GM18508 (cell line): ENCODE measurements at regions not wholly inside any gene's neighbourhood (a gene's known extent, or its start where the extent isn't known, plus 50 kb on each side); places are given as distances from the start of the nearest gene placed in this dataset.

Experiments
- ATAC-seq: cut with Tn5 transposase; IDR thresholded peaks from one replicate; pipeline ENCODE4 v1.9.1; 2021; ENCODE audit warnings: moderate number of reproducible peaks; ENCODE audit not compliant: insufficient read depth, unreplicated experiment

GRCh38 chr9:95822583-95823431 is 52.7 kb upstream of the ERCC6L2 start:
- peak; percentile 79 for ATAC-seq

- no peak for ATAC-seq
Observed at GRCh38 chr9:95822015-95822414, 53.5 kb upstream of the ERCC6L2 start.

DNA sequence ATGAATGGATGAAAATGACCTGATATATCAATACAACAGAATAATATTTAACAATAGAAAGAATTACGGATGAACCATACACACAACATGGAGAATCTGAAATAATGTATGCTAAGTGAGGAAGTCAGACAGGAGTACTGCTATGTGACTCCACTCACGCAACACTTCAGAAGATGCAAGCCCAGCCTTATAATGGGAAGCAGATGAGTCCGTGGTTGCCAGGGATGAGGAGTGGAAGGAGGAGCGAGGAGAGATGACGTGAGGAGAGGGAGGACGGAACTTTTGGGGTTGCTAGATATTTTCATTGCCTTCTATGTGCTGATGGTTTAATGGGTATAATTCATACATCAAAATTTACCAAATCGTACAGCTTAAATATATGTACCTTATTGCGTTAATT is 55.4 kb upstream of the ERCC6L2 start:
- no peak for ATAC-seq

DNA sequence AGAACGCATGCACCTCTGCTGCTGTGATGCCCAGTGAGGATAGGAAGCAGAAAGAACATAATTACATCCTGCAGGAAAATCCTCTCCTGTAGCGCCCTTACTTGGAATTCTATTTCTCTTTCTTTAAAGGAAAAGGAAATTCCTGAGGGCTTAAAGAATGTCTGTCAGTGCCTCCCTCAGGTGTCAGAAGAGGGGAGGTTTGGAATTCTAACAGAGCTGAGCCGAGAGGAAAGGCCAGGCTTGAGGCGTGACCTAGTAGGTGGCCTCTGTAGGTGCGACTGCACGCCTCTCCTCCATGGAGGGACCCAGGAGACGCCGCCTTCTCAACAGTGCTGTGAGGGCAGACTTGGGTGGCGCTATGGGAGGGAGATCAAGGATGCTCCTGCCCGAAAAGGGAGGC is 55.9 kb upstream of the ERCC6L2 start:
- ATAC-seq = no peak

- ATAC-seq = no peak
Observed at GRCh38 chr9:95817205-95817604, 58.3 kb upstream of the ERCC6L2 start.

DNA sequence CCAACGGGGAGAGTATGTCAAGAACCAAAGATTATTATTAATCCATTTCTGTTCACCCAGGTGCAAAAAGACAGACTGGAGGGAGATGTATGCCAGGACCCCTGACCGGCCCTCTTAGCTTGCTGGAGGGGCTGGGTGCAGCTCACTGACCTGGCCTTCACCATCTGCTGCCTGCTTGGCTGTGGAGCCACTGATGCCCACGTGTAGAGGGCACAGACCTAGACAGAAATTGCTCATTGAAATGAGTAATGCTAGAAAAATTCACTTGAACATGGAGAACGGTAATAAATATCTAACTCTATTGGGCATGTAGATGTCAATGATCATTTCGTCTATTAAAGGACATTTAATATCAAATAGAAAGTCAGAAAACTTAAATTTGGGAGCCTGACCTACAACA is 58.8 kb upstream of the ERCC6L2 start:
- no peak for ATAC-seq

DNA sequence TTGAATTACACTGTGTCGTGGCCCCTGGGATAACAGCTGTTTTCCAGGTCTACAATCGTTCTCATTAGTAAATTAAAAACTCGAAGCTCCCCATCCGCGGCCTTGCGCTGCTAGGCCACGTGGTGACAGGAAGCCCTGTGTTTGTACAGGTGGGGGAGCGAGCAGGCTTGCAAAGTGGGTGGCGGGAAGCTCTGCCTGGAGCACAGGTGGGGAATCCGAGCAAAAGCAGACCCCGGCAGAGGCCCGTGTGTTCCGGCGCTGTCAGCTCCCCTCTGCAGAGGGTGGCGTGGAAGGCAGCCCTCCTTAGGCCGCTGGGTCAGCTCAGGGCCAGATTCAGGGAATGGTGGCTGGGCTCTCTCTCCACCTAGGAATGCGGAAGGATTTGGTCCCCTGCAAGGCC is 59.5 kb upstream of the ERCC6L2 start:
- ATAC-seq = no peak

DNA sequence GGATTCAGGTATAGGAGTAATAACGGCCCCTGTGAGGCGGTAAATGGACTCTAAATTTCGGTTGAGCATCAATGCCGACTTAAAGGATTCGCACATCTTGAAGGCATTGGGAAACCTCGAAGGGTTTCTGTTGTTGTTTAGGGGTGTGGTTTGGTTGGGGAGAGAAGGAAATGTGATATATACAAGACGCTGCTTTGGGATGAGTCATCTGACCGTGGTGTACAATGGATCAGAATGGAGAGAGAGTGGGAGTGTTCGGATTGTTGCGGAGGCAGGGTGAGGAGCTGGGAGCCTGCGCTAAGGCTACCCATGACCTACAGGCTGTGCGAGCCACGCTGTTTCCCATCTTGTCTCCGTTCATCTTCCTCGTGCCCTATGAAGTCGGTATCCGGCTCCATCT is 60.4 kb upstream of the ERCC6L2 start:
- ATAC-seq = no peak

DNA sequence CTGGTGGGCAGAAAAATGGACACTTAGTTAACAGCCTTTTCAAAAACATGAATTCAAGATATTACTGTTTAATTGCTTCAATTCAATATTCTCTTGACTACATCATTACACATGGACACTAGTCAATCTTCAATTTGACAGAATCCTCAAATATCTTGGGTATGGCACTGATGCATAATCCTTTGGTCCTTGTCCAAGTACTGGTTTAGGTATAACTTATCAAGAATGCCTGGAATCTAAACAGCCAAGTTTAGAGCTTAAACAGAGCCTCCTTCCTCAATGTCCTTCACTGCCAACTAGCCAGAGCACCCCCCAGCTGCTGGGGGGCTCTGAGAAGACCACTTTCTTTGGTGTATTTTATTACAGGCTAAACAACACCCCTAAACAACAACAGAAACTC is 61.6 kb upstream of the ERCC6L2 start:
- ATAC-seq = no peak

GRCh38 chr9:95810814-95811213 is 64.7 kb upstream of the ERCC6L2 start:
- ATAC-seq = no peak

DNA sequence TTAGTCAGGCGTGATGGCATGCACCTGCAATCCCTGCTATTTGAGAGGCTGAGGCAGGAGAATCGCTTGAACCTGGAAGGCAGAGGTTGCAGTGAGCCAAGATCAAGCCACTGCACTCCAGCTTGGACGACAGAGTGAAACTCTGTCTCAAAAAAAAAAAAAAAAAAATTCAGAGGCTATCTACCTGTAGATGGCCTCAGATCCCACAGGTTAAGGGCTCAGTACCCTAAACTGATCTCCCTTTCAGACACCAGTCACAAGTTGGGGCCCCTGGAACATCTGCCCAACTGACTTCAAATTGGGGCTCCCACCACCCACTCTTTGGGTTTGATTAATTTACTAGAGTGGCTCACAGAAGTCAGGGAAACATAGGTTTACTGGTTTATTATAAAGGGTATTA is 65.4 kb upstream of the ERCC6L2 start:
- no peak for ATAC-seq

DNA sequence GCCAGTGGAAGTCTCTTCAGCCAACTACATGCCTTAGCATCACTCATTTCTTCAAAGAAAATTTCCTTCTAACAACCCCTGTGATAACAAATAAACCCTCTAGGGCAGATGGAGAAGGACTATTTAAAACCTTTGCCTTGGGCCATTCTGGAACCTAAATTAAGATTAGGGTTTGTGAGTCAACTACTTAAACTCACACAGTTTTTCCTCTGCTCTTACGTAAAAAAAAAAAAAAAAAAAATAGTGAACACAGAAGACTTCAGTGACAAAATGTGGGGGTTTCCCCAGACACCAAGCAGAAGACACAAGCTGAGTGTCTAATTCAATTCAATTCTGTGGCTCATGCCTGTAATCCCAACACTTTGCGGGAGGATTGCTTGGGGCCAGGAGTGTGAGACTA is 65.8 kb upstream of the ERCC6L2 start:
- ATAC-seq = no peak

GRCh38 chr9:95808011-95808410 is 67.5 kb upstream of the ERCC6L2 start:
- ATAC-seq = no peak

GRCh38 chr9:95807326-95807947 is 68.1 kb upstream of the ERCC6L2 start:
- no peak for ATAC-seq

DNA sequence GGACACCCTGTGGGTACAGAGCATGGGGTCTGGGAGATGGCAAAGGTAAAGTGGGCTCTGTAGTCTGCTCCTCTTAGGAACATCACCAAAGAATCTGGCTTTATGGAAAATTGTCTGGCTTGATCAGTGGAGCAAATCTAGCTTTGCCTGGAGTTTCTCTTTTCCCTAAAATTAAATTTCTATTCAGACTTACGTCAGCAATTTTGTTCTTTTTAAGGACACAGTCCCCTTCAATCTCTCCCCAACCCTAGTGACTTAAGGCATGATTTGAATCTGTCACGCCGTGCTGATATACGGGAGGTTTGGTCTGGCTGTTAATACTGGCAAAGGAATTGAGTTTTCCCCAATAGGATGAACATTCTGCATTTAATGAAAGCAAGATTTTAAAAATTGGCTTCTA is 72.3 kb upstream of the ERCC6L2 start:
- ATAC-seq = no peak

GRCh38 chr9:95801797-95802196 is 73.7 kb upstream of the ERCC6L2 start:
- no peak for ATAC-seq

GRCh38 chr9:95796029-95796428 is 79.5 kb upstream of the ERCC6L2 start:
- no peak for ATAC-seq

- no peak for ATAC-seq
Observed at GRCh38 chr9:95793924-95794828, 81.3 kb upstream of the ERCC6L2 start.

- ATAC-seq = no peak
Observed at GRCh38 chr9:95791695-95792094, 83.8 kb upstream of the ERCC6L2 start.

DNA sequence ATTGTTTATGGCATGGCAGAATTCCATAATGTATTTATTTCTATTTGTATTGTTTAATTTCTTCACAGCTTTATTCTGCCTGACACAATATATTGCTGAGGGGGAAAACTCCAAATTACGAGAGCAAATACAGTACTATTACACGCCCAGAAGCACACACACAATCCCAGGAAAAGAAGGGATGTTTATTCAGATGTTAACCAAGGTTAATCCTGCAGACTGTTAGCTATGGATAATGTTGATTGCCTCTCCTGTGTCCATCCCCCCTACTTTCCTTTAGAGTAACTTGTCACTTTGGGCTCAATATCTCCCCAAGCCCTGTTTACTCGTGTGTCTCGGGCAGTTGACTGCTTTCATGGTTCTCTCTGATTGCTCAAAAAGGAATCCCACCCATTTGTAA is 84.2 kb upstream of the ERCC6L2 start:
- no peak for ATAC-seq

DNA sequence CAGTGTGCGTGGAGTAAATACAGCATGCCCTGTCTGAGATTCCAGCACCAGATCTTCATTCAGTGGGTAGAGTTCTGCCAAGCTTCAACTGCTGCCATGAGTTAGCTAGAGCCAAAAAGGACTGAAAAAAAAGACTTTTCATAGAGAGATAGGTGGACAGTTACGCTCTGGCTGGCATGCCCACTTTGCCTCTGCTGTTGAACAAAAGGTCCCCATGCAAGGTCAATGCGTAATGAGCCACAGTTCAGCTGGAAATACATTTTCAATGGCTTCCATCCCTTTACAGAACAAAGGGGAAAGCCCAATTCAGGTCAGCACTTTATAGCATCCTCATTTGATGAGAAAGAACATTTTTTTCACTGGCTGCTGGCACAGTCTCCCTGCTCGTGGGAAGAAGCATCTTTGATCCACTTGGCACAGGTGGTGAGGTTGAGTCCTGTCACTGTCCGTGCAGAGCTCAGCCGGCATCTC is 86.9 kb upstream of the ERCC6L2 start:
- ATAC-seq = no peak
